HG03060 (cell line): ENCODE measurements at regions not wholly inside any gene's neighbourhood (a gene's known extent, or its start where the extent isn't known, plus 50 kb on each side); places are given as distances from the start of the nearest gene placed in this dataset.
A peak's percentile ranks its signal among the peaks of the same experiment; 100 is the strongest.

Experiments used
- ATAC-seq: cut with Tn5 transposase; IDR thresholded peaks from one replicate; pipeline ENCODE4 v1.9.1; 2021; ENCODE audit warnings: low read depth, moderate number of reproducible peaks; ENCODE audit not compliant: unreplicated experiment

DNA sequence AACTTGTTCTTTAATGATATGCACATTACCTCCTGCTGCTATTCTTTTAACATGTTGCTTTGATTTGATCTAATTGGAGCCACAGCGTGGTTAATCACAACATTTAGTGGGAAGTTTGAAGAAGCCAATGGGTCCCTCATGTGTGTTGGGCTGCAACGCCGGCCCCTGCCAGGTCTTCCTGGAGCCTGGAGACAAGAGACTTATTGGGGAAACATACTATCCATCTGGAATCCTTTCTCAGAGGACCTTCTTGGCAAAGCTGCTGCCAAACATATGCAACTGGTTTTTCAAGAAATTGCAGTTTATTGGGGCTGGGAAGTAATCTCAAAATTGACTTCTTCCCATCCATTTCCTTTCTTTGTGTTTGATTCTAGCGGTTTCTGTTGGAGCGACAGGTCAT, 396.3 kb upstream of the PROK2 start:
- ATAC-seq, result no peak

DNA sequence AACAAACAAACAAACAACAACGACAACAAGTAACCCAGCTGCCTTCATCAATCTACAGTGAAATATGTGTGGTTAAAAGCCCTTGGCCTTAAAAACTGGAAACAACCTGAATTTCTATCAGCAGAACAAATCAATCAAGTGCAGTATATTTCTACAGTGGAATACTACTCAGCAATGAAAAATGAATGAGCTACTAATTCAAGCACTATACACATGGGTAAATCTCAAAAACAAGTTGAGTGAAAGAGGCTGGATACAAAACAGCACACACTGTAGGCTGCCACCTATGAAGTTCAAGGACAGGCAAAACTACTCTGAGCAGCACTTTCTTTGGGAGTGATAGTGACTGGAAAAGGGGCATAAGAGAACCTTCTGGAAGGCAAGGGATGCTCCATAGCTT, 395.5 kb upstream of the PROK2 start:
- no peak for ATAC-seq

DNA sequence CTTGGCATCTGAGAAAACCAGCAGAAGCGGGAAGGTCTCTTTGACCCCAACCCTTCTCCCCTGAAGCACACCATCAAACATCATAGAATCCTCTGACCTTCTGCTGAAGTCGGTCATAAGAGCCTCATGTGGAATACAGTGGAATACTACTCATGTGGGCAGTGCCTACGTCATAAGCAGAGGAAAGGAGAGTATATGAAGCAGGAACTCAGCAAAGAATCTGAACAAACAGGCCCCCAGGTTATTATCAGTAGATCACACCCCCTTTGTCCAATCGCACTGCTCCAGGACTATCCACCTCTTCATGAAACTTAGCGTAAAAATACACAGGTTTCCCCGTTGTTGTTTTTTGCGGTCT, 394.1 kb upstream of the PROK2 start:
- no peak for ATAC-seq

DNA sequence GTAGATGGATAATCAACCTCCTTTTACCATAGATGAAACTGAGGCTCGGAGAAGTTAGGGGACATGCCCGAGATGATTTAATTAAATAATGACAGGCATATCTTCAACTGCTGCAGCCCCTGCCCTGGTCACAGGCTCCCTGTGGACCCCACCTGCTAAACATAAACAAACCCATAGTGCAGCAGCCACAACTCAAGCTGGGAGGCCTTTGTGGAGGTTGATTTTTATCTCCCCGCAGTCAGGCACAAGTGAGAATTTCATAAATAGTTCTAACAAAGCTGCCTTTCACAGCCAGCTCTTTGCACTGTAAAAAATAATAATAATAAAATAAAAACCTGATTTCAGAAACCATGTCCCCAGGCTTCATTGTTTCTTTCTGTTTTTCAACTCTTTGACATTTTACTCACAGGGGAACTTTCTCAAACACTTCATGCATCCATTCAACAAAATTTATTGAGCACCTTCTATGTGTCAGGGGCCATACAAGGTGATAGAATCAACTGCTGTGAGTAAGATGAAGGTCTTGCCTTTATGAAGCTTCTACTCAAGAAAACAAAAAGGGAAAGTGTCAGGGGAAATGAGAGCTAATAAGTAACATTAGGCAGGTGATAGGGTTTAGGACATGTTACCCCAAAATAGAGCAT, 393.6 kb upstream of the PROK2 start:
- ATAC-seq, result no peak

DNA sequence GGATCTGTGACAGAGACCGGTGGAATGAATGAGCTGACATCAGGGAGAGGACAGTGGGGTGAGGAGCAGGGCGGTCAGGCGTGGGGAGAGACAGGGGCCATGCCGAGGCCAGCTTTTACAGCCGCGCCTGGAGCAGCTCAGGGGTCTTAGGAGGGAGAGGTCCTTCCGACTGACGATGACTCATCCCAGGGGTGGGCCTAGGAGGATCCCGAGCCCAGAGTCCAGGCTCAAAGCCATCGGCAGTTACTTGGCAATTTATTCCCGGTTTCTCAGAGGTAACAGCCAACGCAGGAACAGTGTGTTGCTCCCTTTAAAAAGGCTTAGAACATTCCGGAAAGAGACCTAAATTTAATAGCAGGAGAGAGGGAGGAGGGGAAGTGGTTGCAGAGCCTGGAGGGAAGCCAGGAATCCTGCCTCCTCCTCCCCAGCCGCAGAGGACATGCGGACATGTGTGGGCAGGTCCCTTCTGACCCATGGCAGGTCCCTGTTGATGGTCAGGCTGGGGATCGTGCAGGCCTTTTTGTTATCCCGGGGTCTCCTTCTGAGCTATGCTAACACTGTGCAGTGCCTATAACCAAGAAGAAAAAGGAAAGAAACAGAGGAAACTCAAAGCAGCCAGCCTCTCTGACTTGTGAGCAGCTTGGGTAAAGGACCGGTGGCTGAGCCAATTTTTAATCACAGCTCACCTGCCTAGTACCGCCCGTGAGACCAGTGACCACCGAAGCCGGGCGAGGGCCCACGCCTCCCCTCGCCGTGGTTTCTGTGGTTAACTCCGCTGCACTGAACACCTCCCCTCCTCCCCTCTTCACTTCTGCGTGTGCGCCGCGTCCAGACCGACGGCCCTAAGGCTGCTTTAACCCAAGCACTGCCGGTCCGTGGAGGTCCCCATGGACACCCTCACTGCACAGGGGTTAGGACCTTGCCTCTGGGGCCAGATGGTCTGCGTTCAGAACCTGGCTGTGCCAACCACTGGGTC, 392.4 kb upstream of the PROK2 start:
- ATAC-seq, result no peak

DNA sequence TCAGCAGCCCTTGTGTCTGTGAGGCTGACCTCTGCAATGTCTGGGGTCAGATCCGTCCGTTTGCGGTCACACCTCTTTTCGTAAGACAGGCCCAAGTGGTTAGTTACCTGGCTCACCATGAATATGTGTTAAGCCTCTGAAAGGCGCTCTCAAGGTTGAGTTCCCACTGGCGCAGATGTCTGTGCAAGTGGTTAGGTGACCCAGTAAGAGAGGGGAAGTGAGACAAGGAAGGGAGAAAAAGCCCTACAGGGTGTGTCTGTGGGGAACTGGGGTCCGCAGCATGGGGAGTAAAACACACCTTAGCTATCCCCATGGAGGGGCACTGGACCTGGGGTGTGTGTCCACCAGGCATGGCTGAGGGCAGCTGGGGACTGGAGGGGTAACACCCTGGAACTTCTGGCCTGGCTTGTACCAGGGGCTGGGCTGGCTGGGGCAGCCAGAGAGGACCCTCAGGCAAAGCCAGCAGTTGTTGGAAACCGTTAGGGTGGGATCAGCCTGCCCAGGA, 391.6 kb upstream of the PROK2 start:
- peak; percentile 89 for ATAC-seq

DNA sequence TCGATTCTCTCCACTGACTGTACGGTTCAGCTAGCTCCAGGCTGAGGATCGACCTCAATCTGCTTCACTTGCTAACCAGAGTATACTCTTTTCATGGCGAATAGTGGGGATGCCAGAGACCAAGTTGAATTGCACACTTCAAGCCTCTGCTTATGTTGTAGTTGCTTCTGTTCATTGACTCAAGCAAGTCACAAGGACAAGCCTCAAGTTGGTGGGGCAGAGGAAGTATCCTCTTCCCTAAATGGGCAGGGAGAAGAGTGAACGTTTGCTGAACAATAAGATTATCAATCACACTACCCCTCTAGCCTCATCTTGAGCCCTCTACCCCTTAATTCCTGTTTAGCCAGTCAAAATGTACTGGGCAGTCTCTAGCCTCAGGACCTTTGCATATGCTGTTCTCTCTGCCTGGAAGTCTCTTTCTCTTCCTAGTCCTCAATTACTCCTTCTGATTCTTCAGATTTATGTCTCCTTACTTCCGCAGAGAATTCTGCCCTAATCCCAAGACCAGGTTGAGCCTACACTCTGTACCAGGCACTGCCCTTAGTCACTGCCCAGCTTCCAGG, 390.4 kb upstream of the PROK2 start:
- ATAC-seq, result no peak

DNA sequence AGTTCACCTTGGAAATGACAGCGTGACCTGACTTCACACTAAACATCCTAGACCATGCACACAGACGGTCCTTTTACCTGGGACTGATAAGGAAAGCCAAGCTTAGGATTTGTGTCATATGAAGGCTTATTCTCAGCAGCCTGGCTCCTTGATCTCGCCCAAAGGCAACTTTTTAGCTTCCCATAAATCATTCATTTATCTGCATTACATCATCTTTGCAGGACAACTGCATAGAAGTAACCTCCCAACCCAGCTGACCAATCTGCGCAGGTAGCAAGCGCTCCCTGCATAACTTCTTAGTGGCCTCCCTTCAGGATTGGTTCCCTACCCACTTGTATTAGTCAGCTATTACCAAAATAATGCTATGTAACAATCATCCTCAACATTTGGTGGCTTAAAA, 389.9 kb upstream of the PROK2 start:
- ATAC-seq, result no peak

DNA sequence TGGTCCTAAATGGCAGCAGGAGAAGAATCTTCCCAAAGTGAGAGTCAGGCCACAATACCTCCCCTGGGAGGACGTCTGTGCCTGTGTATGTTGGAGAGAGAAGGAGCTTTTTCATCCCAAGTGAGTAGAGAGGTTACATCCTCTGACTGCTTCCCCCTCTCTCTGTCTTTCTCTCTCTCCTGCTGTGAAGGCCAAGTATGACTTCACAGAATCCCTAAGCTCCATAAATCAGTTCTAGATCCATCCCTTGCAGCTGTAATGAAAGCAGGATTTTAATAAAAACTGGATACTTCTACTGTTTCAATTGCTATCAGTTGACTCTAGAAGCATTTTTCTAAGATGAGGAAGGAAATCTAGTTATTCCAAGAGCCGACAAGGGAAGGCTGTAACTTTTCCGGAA, 389.1 kb upstream of the PROK2 start:
- ATAC-seq, result no peak

DNA sequence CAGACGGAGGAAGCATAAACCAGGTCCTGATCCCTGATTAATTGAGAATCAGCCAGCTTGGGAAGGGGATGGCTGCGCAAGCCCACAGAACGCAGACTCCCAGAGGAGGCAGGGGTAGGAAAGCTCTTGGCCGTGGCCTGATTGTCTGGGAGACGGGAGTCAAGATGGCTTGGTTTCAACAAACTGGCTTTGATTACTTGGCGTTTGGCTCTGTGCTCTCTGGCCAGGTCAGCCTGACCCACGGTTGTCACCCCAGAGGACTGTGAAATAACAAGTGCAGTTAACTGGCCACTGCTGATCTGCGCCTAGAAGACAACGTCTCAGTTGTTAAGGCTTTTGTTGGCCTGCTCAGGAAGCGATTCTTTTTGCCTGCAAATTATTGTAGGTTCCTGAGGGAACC, 387.0 kb upstream of the PROK2 start:
- no peak for ATAC-seq

DNA sequence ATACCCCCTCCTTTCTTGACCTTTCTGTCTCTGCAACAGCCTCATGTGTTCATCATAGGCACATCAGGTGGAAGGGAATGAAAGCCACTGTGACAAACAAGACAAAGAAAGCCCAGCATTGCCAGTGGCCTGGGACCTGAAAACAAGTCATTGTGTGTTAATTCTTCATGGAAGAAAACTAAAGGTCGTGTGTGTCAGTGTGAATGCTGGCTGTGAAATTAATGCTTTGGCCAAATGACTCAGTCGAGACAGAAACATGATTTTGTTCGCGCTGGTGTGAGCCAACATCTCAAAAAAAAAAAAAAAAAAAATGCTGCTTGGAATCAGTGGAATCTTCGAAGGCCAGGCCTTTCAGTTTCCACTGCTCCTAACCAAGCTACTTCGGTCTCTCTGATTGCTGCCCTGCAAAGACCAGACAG, 386.5 kb upstream of the PROK2 start:
- ATAC-seq, result no peak

DNA sequence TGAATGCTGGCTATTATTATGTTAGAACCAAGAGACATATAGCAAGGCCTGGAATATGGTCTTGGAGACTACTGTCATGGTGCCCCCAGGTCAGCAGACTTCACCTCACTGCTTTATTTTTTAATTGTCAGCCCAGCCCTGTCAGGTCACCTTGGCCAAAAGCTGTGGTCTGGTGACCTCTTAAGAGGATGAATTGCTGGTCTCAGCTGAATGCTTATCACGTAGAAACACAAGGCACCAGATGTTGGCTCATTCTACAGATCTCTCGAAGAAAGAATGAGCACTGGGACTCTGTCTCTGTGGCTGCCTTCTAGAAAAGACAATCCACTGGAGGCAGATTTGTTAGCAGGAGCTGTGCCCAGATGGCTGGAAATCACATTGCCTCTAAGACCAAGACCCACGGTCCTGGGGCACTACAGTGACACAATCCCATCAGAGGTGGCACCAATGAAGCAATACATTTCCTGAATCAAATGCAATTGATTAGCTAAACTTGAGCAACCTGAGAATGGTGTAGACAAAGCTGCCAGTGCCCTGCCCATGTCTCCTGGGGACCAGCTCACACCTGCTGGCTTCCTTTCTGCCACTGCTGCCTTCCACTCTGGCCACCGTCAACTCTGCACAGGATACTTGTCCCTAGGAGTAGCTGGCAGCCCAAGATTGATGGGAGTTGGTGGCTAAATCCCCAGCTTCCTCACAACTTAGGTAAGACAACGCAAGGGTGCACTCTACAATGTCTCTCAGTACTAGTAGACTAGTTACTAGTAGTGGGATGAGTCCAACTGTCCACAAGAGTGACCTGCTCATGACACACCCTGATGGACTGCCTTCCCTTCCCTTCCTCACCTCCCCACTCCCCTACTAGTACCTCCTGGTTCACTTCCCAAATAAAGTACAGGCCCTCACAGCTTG, 384.9 kb upstream of the PROK2 start:
- no peak for ATAC-seq

DNA sequence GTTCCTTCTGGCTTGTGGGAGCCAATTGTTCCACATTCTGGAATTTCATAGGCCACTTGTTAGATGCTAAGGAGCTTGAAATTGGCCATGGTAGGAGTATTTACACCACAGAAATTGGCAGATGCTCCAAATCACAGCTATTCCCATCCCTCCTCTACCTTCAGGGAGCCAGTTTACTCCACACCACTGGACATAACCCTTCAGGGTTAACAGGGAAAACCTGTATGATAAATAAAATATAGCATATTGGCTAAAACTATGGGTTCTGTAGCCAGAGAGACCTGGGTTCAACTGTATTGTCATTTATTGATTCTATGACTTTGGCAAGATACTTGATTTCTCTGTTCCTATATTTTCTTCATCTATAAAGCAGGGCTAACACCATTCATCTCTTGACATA, 384.2 kb upstream of the PROK2 start:
- ATAC-seq, result no peak

DNA sequence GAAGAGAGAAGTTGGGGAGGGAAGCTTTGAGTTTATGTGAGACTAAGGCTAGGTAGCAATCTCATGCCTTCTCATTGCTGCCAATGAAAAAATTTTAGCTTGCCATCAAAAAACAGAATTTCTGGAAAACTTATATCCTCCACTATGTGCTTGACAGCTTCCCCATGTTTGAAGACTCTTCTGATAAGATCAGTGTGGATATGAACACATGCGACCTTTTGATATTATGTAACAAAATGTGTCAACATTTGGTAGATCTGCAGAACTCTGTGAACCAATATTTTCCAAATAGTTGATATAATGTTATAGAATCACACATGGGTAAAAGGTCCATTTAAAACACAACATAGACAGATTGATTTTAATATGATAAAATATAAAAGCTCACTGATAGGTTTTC, 380.9 kb upstream of the PROK2 start:
- no peak for ATAC-seq

DNA sequence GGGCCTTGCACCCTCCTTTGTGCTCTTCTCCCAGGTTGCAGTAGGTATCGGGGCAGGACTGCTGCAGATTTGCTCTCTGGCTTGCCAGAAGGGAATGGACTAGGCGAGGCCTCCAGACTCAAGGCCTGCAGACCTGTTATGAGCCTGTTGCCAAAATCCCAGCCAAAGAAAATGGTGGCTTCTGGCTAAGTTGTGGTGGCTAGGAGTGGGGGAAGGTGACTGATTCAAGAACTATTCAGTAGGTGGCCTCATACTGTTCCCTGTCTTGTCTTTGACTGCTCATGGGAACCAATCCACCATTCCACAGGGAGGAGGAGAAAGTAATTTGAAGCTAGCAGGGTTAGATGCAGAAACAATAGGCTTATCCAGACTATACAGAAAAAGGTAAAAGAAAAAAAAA, 380.4 kb upstream of the PROK2 start:
- ATAC-seq, result no peak

DNA sequence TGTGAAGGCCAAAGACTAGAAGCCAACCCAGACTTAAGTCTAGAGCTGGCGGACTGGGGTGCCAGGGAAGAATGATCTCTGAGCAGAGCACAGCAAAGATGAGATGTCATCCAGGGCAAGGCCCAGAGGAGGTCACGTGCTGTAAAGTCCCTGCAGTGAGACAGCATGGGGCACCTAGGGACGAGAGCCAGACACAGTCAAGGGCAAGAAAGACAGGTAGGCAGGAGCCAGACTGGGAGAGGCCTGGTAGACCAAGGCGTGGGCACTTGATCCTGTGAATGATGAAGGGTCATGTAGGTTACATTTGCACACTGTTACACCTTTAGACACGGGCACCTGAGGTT, 379.7 kb upstream of the PROK2 start:
- no peak for ATAC-seq

DNA sequence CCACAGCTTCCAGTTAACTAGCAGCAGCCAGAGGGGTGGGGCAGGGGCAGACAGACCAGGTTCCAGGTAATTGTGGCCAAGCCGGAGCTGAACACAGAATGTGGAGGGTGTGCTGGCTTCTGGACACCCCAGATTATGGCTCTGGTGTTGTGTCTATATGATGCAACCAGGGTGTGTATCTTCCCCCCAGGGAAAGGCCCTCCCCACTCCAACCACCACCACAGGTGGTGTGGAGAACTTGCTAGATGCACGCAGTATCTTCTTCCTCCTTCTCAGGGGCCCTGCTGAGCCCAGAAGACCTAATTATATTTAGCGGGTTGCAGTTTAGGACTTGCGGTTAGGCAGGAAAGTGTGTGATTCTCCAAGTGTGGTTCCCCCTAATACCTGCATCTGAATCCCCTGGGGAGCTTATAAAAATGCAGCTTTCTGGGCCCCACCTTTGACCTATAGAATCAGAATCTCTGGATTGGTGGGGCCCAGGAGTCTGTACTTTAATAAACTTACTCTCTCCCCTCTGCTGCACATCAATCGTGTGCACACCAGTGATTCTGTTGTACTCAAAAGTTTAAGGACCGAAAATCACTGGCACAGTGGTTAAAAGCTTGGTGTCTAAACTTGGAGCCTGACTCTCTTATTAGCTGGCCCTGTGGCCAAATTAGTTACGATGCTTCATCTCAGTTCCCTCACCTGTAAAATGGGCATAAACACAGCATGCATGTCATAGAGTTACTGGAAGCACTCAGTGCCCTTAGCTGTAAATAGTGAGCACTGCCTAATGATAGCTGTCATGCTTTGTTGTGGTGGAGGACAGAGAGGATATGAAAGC, 379.1 kb upstream of the PROK2 start:
- peak; percentile 72 for ATAC-seq

DNA sequence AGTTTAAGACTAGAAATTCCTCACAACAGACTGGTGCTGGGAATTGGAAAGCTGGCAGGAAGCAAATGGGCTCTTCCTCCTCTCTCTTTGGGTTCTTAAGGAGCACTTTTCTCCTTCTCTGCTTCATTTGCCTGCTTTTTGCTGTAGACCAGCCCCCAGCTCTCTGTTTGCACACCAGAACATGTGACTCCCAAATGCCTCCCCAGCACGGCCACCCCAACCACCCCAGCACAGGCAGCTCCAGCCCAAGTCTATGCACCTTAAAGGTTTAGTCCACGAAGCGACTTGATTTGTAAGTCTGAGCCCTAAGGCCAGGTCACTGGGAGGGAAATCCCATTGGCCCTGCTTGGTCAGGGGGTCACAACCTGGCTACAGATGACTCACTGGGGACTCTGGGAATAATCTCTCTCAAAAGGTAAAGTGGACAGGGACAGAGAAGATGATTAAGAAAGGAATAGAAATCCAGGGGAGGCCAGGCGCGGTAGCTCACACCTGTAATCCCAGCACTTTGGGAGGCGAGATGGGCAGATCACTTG, 377.8 kb upstream of the PROK2 start:
- no peak for ATAC-seq

DNA sequence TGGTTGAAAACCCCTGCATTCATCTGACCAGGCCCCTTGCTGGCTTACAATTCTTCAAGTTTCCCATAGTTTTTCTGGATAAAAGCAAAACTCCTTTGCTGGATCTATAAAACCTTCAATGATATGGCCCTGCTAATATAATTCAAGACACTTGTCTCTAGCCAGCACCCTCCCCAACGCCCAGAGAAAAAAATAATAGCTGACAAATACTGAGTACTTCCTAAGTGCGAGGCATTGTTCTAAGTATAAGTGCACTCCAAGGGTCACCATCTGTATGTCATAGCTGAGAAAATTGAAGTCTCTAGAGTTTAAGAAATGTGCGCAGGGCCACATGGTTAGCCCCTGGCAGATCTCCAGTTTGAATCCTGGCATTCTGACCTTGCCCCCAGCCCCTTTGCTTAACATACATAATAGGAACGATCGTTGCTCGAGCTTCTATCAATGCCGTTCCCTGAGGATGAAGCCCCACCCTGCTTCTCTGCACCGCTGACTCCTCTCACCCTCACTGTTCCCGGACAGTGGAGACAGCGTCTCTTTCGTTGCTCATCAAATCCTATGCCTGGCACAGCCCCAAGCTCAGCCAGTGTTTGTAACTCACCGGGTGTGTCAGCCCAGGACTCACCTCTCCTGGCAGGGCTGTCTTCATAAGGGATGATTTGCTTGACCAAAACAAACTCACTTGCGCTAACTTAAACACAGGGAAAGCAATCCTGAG, 377.1 kb upstream of the PROK2 start:
- no peak for ATAC-seq
